ENCODE measurements at regions not wholly inside any gene's neighbourhood (a gene's known extent, or its start where the extent isn't known, plus 50 kb on each side); places are given as distances from the start of the nearest gene placed in this dataset.

- ATAC-seq (replicated peaks in 1 of 4) (no peak), DNase-seq (no peak)
- Mint-ChIP-seq H3K9me3 (peaks cover 0 to 3% (median 2%) of the 10 kb centered on the region in 3 donors), H3K27me3 (no peaks in the 10 kb centered on the region), H3K4me3 (no peak overlapping the region), H3K27ac (no peak overlapping the region), H3K36me3 (no peaks in the 10 kb centered on the region), H3K4me1 (no peaks in the 10 kb centered on the region)
- H3K27me3 ChIP-seq (replicated peaks in 1 of 2; ENCODE audit: control insufficient read depth in 2 of 2, extremely low read depth in 1 of 2, insufficient read depth in 2 of 2, low read length in 1 of 2), result no peaks in the 10 kb centered on the region
- H3K36me3 ChIP-seq (ENCODE audit: control insufficient read depth in 2 of 2, extremely low read depth in 1 of 2, insufficient read depth in 1 of 2, low read length in 1 of 2), result no peaks in the 10 kb centered on the region
- POLR2A ChIA-PET, result no interaction called here
- 50% methylated on average over 5 of the region's 5 CpGs for WGBS (ENCODE audit: insufficient coverage)
- H3K9me3 ChIP-seq, result no peaks in the 10 kb centered on the region
- no peak overlapping the region for H3K27ac ChIP-seq (ENCODE audit: low read length)
- CTCF ChIA-PET, result no interaction called here
- no peak overlapping the region for H3K4me3 ChIP-seq (ENCODE audit: control insufficient read depth in 1 of 2, extremely low read depth in 1 of 2, low read length in 1 of 2)
- no peaks in the 10 kb centered on the region for H3K4me1 ChIP-seq (ENCODE audit: control insufficient read depth in 1 of 2, extremely low read depth in 1 of 2, insufficient read depth in 2 of 2, low read length in 2 of 2)
Measured at GRCh38 chrY:11293392-11293791, 1407.6 kb upstream of the USP9Y start.

GRCh38 chrY:11334151-11334550 is 1366.9 kb upstream of the USP9Y start:
- Histone ChIP-seq H3K9me3 (no peaks in the 10 kb centered on the region), H3K36me3 (ENCODE audit: control insufficient read depth in 2 of 2, extremely low read depth in 1 of 2, insufficient read depth in 1 of 2, low read length in 1 of 2) (no peaks in the 10 kb centered on the region), H3K27ac (ENCODE audit: low read length) (no peak overlapping the region), H3K27me3 (replicated peaks in 1 of 2; ENCODE audit: control insufficient read depth in 2 of 2, extremely low read depth in 1 of 2, insufficient read depth in 2 of 2, low read length in 1 of 2) (no peaks in the 10 kb centered on the region), H3K4me1 (ENCODE audit: control insufficient read depth in 1 of 2, extremely low read depth in 1 of 2, insufficient read depth in 2 of 2, low read length in 2 of 2) (no peaks in the 10 kb centered on the region), H3K4me3 (ENCODE audit: control insufficient read depth in 1 of 2, extremely low read depth in 1 of 2, low read length in 1 of 2) (no peak overlapping the region)
- no peak overlapping the region for H3K27ac Mint-ChIP-seq
- no peaks in the 10 kb centered on the region for H3K36me3 Mint-ChIP-seq
- H3K4me3 Mint-ChIP-seq, result no peak overlapping the region
- no peaks in the 10 kb centered on the region for H3K9me3 Mint-ChIP-seq
- H3K4me1 Mint-ChIP-seq, result no peaks in the 10 kb centered on the region
- ChIA-PET CTCF (no interaction called here), POLR2A (no interaction called here)
- DNase-seq (peak in 4 of 35 experiments; percentile 0 to 7 (median 2)), ATAC-seq (replicated peaks in 1 of 4) (no peak)
- no peaks in the 10 kb centered on the region for H3K27me3 Mint-ChIP-seq
- 85% methylated on average over 9 of the region's 13 CpGs for WGBS (ENCODE audit: insufficient coverage)
